ENCODE measurements at regions not wholly inside any gene's neighbourhood (a gene's known extent, or its start where the extent isn't known, plus 50 kb on each side); places are given as distances from the start of the nearest gene placed in this dataset.

DNA sequence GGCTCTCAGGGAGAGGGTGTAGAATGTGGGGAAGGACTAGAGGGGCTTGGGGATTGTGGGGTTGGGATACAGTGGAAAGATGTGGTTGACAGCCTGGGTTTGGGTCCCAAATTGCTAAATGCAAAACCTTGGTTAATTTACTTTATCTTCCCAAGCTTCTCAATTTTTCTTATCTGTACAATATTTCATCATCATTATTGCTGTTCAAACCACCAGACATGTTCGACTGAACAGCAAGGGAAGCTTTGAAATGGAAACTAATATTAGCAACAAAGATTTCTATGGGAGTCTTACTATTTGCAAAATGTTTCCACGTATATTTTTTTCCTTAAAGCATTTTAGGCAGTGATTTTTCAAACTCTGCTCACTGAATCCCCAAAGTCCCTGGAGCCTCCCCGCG lies 67.0 kb upstream of the KAZN start:
- DNase-seq (ENCODE audit: low spot score): no peak

DNA sequence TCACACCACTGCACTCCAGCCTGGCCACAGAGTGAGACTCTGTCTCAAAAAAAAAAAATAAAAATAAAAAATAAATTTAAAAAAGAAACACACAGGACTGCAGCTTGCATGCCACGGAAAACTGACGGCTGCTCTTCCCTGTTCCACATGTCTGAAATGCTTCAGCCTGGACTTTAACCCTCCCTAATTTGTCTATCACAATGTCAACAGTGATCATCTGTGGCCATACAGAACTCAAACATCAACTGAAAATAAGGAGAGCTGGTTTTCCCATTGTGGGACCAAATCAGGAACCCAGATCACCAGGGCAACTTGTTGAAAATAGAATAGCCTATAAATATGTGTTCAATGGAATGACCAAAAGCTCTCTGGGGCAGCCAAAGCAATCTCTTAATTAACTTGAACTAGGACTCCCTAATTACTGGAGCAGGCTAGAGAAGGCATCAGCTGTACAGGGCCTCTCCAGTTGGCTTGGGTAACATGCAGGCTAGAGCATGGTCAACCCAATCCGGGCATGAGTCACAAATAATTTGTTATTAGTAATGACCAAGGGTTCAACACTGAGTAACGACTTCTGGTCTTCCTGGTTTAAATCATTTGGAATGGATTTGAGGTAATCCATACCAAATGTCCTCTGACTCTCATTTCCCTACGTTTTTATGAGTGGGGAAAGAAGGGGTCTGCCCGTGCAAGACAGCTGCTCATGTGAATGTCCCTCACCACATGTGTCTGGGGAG lies 62.7 kb upstream of the KAZN start:
- DNase-seq (ENCODE audit: low spot score): no peak

DNA sequence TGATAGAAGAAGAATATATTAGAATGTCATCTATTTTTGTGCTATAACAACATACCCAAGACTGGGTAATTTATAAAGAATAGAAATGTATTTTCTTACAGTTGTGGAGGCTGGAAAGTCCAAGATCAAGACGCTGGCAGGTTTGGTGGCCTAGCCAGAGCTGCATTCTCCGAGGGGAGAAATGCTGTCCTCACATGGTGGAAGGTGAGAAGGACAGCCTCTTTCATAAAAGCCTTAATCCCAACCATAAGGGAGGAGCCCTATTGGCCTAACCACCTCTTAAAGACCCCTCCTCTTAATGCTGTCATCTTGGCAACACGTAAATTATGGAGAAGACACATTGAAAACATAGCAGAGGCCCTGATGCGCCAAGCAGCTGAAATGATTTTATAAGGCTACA lies 60.1 kb upstream of the KAZN start:
- DNase-seq (ENCODE audit: low spot score): no peak

DNA sequence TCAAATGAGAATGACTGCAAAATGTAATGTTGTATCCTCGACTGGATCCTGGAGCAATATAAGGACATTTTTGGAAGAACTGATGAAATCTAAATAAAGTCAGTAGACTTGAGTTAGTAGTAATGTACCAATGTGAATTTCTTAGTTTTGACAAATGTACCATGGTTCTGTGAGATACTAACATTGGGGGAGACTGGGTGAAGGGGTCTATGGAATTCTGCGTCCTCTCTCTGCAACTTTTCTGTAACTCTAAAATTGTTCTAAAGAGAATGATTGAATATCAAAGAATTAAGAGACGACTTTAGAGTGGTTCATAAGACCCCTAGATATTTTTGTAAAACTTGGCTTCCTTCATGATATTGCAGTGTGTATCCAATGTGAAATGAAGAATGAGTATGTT lies 59.2 kb upstream of the KAZN start:
- no peak for DNase-seq (ENCODE audit: low spot score)

DNA sequence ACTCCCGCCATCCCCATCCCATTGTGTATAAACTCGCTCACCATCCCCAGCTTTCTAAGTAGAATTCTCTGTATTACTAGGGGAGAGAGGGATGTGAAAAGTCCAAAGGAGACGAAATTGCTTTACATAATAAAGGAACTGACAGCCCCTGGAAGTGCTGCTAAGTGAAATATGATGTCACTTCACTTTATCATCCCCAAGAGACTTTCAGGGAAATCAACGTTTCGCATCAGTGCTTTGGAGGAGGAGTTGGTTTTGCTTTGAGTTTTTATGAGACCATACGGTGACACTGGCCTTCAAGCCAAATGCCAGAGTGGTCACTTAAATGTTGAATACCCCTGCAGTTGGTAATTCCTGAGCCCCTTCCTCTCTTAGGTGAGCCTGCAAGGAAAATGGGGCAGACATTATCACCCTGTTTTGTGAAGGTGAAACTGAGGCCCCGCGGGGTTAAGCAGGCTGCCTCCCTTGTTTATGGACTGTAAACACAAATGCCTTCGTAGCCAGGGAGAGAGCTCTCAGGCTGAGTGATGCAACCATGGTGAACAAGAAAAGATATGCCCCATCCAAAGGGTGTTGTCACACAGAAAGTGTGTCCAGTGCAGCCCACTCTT lies 58.4 kb upstream of the KAZN start:
- DNase-seq (ENCODE audit: low spot score): no peak

DNA sequence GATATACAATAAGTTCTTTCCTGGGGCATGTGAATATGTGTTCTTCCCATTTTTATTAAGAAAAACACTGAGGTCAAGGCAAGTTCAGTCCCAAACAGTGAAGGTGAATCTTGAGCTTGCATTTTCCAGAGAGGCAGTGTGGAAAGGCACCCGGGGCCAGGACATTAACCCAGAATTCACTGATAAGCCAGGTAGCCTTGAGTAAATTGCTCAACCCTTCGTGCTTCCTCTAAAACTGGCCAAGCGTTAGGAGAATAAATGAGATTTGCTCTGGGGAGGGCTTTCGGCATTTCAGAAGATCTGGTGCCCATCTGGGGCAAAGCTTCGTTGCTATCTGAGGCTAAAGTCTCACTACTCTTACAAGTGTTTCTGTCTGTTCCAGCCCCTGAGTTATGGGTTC lies 57.1 kb upstream of the KAZN start:
- DNase-seq (ENCODE audit: low spot score): no peak

DNA sequence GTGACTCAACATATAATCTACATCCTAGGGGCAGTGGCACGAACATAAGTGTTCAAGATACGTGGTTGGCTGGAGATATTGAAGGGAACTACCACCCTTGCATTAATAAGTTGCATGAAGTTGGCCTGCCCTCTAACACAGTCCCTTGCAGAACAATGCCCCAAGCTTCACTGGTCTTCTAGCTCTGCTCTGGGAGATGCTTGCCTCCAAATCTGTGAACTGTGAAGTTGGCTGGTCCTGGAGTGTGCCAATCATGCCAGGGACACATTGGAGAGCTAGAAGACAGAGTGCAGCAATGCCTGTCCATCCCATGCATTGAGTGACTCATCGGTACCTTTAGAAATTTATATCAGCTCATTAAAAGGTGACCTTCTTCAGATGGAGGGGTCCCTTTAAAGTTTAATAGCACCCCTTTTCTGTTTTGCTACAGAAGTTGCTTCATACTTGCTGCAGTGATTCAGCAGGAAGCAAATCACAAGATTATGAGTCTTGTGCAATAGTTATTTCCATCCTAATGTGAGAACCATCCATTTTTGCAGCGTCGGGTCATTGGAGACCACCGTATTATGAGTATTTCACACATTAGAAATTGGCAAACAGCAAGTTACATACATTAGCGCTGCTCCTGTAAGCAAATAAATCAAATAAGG lies 55.2 kb upstream of the KAZN start:
- no peak for DNase-seq (ENCODE audit: low spot score)

DNA sequence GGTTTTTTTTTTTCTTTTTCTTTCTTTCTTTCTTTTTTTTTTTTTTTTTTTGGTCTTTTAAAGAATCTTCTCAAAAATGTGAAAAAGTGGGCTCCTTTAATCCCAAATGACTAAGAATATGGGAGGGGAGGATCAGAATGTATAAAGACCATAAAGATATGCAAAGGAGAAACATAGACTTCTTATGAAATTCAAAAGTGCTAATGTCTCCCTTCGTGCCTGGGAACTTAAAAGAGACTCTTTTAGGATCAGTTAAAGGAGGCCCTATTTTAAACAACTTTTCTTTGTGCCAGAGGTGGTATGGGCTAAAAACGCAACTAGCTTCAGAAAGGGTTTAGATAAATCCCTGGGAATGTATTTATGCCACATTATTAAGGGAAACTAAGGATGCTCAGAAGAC lies 54.2 kb upstream of the KAZN start:
- no peak for DNase-seq (ENCODE audit: low spot score)

DNA sequence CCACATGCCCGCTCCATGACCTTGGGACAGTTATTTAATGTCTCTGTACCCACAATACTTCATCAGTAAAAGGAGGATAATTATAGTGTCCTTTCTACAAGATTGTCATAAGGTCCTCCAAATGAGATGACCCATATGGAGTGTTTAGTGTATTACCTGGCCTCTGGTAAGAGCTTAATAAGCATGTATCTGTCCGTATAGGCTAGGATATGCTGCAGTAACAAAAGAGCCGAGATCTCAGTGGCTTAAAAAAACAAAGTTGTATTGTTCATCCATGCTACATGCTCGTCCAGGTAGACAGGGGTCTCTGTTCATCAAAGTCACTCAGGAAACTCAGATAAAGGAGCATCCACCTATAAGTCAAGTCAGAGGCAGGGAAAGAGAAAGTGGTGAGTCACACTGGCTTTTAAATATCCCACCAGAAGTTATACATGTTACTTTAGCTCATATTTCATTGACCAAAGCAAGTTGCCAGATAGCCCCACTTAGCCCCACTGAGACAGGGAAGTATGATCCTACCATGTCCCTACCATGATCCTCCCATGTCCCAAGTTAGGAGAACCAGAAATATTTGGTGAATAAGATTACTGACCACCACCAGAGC lies 53.0 kb upstream of the KAZN start:
- no peak for DNase-seq (ENCODE audit: low spot score)

DNA sequence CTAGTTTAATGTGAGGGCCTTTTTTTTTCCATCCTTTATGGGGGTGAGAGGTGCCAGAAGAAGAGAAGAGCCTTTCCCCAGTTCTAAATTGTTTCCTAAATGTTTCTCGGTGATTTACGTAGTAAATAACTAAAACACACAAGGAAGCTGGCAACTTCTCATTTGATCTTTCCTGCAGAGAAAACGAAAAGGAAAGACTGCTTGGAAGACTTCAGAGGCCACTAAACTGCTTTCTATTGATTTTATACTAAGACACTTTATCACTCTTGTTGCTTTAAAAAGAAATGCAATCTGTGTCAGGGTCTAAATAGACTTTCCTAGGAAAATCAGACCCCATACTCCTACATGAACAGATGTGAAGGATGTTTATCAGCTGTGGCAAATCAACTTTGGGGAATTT lies 52.1 kb upstream of the KAZN start:
- DNase-seq (ENCODE audit: low spot score): no peak
